AG09319 (cell line): ENCODE measurements at regions not wholly inside any gene's neighbourhood (a gene's known extent, or its start where the extent isn't known, plus 50 kb on each side); places are given as distances from the start of the nearest gene placed in this dataset.

ENCODE experiments used
- DNase-seq: peaks from one replicate; pipeline ENCODE4 v3.0.0-alpha.2; 2010; ENCODE audit warnings: low read depth; ENCODE audit errors: extremely low read depth
- TF ChIP-seq, protein P1 (sequence below): IDR thresholded peaks from 2 replicates; pipeline ENCODE4 v1.5.1; 2011; ENCODE audit warnings: low read depth, mild to moderate bottlenecking, inconsistent platforms, low read length, moderate library complexity

GRCh38 chr2:47645246-47645645 lies 74.5 kb upstream of the KCNK12 start:
- TF ChIP-seq, protein P1, sequence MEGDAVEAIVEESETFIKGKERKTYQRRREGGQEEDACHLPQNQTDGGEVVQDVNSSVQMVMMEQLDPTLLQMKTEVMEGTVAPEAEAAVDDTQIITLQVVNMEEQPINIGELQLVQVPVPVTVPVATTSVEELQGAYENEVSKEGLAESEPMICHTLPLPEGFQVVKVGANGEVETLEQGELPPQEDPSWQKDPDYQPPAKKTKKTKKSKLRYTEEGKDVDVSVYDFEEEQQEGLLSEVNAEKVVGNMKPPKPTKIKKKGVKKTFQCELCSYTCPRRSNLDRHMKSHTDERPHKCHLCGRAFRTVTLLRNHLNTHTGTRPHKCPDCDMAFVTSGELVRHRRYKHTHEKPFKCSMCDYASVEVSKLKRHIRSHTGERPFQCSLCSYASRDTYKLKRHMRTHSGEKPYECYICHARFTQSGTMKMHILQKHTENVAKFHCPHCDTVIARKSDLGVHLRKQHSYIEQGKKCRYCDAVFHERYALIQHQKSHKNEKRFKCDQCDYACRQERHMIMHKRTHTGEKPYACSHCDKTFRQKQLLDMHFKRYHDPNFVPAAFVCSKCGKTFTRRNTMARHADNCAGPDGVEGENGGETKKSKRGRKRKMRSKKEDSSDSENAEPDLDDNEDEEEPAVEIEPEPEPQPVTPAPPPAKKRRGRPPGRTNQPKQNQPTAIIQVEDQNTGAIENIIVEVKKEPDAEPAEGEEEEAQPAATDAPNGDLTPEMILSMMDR, result no peak
- DNase-seq, result no peak

DNA sequence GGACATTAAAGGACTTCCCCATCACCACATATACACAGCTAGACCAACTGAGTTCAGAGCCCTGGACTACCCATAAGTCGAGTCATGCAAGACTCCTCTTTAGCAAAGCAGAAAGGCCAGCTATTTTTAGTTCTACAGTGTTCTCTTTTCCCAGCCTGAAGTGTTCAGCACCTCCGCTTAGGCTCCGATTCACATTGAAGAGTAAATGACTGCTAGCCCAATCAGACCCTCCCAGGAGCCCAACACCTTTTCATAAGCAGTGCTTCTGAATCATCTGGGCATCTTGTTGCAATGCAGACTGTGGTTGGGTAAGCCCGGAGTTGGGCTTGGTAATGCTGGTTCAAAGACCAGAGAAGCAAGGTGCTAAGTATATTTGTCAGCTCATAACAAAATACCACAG lies 73.6 kb upstream of the KCNK12 start:
- TF ChIP-seq, protein P1, result no peak
- DNase-seq, result no peak

DNA sequence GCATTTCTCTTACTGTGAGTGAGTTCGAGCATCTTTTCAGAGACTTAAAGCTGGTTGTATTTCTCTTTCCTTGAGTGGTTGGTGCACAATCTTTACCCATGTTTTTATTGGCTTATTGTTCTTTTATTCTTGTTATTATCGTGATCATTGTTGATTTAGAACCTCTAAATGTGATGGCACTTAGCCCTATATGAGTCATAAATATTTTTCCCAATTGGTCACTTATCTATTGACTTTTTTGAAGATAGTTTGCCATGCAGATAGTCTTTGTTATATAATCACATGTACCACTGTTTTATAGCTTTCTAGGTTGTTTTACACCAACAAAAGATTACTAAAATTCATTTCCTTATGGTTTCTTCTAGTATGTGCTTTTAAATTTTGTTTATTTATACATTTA lies 70.6 kb upstream of the KCNK12 start:
- TF ChIP-seq, protein P1, result no peak
- no peak for DNase-seq

DNA sequence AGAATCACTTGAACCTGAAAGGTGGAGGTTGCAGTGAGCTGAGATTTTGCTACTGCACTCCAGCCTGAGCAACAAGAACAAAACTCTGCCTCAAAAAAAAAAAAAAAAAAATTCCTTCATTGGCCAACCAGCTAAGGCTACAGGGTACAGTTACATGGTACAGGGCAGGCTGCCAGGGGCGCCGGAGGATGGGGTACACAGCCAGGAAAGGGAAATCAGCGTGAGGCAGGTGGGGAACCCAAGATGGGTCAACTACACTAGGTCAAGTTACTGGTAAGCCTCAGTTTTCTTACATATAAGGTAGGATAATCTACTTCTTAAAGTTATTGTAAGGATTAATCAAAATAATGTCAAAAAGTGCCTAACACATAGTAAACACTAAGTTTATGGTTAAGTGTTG lies 69.6 kb upstream of the KCNK12 start:
- TF ChIP-seq, protein P1, result no peak
- DNase-seq, result no peak

- TF ChIP-seq, protein P1, result no peak
Measured at GRCh38 chr2:47639467-47639866, 68.7 kb upstream of the KCNK12 start.

DNA sequence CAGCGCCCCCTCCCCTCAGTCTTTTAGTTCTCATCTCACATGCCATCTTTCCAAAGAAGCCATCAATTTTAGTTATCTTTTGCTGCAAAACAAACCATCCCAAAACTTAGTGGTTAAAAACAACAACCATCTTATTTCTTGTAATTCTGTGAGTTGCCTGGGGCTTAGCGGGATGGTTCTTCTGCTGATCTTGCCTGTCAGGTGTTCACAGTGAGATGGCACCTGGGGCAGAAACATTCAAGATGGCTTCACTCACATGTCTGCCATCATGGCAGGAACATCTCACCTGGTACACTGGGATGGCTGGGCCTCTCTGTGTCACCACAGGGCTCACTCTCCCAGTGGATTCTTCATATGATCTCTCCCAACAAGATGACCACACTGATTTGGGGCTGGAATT lies 67.6 kb upstream of the KCNK12 start:
- TF ChIP-seq, protein P1, result no peak
- no peak for DNase-seq

More at GRCh38 chr2:47639467-47639866, 68.7 kb upstream of the KCNK12 start:
- DNase-seq, result no peak

- no peak for DNase-seq
- TF ChIP-seq, protein P1, result no peak
Measured at GRCh38 chr2:47636596-47637264, 65.9 kb upstream of the KCNK12 start.
